ENCODE measurements at regions not wholly inside any gene's neighbourhood (a gene's known extent, or its start where the extent isn't known, plus 50 kb on each side); places are given as distances from the start of the nearest gene placed in this dataset.
A peak's percentile ranks its signal among the peaks of the same experiment; 100 is the strongest.

DNA sequence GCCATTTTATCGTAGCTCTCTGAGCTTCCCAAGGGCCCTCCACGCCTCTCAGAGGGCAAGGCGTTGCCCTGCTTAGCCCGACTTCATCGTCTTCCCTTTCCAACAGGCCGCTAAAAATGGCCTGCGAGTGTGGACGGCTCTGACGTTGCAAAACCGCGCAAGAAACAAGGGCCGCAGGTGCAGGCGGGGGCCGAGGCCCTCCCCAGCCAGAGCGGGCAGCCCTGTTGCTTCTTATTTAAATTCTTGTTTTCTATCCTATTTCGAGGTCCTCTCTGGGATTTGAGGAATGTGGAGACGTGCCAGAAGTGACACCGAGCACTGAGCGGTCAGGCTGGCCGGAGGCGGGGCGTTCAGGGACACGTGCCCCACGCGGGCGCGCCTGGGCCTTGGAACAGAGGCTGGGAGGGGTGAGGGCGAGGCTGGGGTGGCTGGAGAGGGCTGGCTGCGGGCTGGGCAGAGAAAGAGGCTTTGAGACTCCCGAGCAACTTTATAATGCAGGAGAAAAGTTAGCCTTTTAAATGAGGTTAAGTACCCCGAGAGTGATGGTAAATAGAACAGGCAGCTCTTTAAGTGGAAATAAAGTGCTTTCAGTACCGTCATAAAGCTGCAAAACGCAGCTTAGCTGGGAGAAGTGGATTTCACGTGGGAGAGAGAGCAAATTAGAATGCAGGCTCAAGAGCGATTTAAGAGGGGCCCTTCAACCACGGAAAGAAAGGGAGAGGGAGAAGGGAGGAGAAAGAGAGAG lies 243.6 kb downstream of the AUH start:
- Histone ChIP-seq H3K27ac (ENCODE audit: low read length) (no peak overlapping the region), H3K4me1 (ENCODE audit: control insufficient read depth, insufficient read depth, low read length) (peaks cover 13% of the 10 kb centered on the region), H3K4me3 (ENCODE audit: low read length) (peak overlapping the region; percentile 16), H3K9me3 (ENCODE audit: control insufficient read depth, insufficient read depth, low read length) (no peaks in the 10 kb centered on the region), H3K36me3 (ENCODE audit: control insufficient read depth, insufficient read depth, low read length) (no peaks in the 10 kb centered on the region), H3K27me3 (ENCODE audit: control insufficient read depth, insufficient read depth, low read length) (no peaks in the 10 kb centered on the region)
- Mint-ChIP-seq H3K9me3 (no peaks in the 10 kb centered on the region), H3K36me3 (no peaks in the 10 kb centered on the region), H3K27ac (peak overlapping the region in 1 of 2 donors; percentile 56), H3K27me3 (ENCODE audit: low read depth in 2 of 2) (peaks cover 9 to 10% of the 10 kb centered on the region in 2 donors), H3K4me3 (peak overlapping the region; percentile 75), H3K4me1 (peaks cover 14 to 16% of the 10 kb centered on the region in 2 donors)
- TF ChIP-seq, protein P1, sequence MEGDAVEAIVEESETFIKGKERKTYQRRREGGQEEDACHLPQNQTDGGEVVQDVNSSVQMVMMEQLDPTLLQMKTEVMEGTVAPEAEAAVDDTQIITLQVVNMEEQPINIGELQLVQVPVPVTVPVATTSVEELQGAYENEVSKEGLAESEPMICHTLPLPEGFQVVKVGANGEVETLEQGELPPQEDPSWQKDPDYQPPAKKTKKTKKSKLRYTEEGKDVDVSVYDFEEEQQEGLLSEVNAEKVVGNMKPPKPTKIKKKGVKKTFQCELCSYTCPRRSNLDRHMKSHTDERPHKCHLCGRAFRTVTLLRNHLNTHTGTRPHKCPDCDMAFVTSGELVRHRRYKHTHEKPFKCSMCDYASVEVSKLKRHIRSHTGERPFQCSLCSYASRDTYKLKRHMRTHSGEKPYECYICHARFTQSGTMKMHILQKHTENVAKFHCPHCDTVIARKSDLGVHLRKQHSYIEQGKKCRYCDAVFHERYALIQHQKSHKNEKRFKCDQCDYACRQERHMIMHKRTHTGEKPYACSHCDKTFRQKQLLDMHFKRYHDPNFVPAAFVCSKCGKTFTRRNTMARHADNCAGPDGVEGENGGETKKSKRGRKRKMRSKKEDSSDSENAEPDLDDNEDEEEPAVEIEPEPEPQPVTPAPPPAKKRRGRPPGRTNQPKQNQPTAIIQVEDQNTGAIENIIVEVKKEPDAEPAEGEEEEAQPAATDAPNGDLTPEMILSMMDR (IDR thresholded peaks at IDR 0.05) = no peak
- WGBS (ENCODE audit: insufficient coverage) = 28% methylated on average over 36 of the region's 36 CpGs
- DNase-seq (no peak), ATAC-seq (peak; percentile 57 to 68 (median 61))
- intact Hi-C loops (cut with micrococcal nuclease) = no loop called here

DNA sequence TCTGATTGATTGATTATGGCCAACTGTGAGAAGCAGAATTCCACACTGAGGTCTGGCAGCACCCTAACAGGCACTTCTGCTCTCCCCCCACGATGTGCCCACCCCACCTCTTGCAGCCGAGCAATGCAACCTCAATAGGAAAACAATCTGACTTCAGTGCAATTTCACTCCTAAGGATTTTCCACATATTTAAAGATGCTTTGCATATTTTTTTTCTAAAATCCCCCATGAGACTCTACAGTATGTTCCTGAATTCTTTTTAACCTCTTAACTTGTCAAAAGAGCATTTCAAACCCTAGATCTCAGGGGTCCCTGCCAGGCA lies 243.1 kb downstream of the AUH start:
- H3K27ac ChIP-seq (ENCODE audit: low read length) = no peak overlapping the region
- H3K36me3 Mint-ChIP-seq = no peaks in the 10 kb centered on the region
- H3K4me3 ChIP-seq (ENCODE audit: low read length) = no peak overlapping the region
- H3K4me3 Mint-ChIP-seq = peak overlapping the region; percentile 75
- peaks cover 10 to 16% of the 10 kb centered on the region in 2 donors for H3K4me1 Mint-ChIP-seq
- H3K27ac Mint-ChIP-seq = peak overlapping the region in 1 of 2 donors; percentile 56
- DNase-seq = no peak
- H3K27me3 Mint-ChIP-seq (ENCODE audit: low read depth in 2 of 2) = peaks cover 9 to 10% of the 10 kb centered on the region in 2 donors
- peaks cover 13% of the 10 kb centered on the region for H3K4me1 ChIP-seq (ENCODE audit: control insufficient read depth, insufficient read depth, low read length)
- H3K27me3 ChIP-seq (ENCODE audit: control insufficient read depth, insufficient read depth, low read length) = no peaks in the 10 kb centered on the region
- intact Hi-C loops (cut with micrococcal nuclease) = no loop called here
- 44% methylated on average over 2 of the region's 2 CpGs for WGBS (ENCODE audit: insufficient coverage)
- H3K36me3 ChIP-seq (ENCODE audit: control insufficient read depth, insufficient read depth, low read length) = no peaks in the 10 kb centered on the region
- H3K9me3 Mint-ChIP-seq = no peaks in the 10 kb centered on the region
- no peaks in the 10 kb centered on the region for H3K9me3 ChIP-seq (ENCODE audit: control insufficient read depth, insufficient read depth, low read length)
- TF ChIP-seq, protein P1 (IDR thresholded peaks at IDR 0.05) = no peak
- ATAC-seq = no peak

DNA sequence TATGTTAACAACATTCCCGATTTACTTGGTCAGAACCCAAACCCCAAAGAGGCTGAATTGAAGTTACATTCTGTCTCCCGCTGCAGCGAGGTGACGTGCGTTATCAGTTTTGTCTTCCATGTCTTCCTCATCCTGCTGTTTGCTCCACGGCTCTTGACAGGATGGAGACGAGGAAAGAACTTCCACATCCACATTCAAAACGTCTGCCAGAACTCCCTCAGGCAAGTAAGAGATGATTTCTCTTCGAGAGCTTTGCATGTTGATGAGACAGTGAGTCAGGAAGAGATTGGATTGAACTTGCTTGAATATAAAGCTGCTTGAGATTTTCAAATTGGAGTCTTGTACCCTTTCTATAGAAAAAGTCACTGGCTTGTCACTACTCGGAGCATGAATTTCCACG lies 242.6 kb downstream of the AUH start:
- no peak overlapping the region for H3K4me3 ChIP-seq (ENCODE audit: low read length)
- TF ChIP-seq, protein P1 (IDR thresholded peaks at IDR 0.05) = no peak
- H3K9me3 Mint-ChIP-seq = no peaks in the 10 kb centered on the region
- no peaks in the 10 kb centered on the region for H3K36me3 ChIP-seq (ENCODE audit: control insufficient read depth, insufficient read depth, low read length)
- no peaks in the 10 kb centered on the region for H3K27me3 ChIP-seq (ENCODE audit: control insufficient read depth, insufficient read depth, low read length)
- peaks cover 10 to 16% of the 10 kb centered on the region in 2 donors for H3K4me1 Mint-ChIP-seq
- 96% methylated on average over 10 of the region's 11 CpGs for WGBS (ENCODE audit: insufficient coverage)
- H3K36me3 Mint-ChIP-seq = no peaks in the 10 kb centered on the region
- no peak overlapping the region for H3K27ac ChIP-seq (ENCODE audit: low read length)
- no peaks in the 10 kb centered on the region for H3K9me3 ChIP-seq (ENCODE audit: control insufficient read depth, insufficient read depth, low read length)
- peaks cover 9 to 10% of the 10 kb centered on the region in 2 donors for H3K27me3 Mint-ChIP-seq (ENCODE audit: low read depth in 2 of 2)
- peaks cover 13% of the 10 kb centered on the region for H3K4me1 ChIP-seq (ENCODE audit: control insufficient read depth, insufficient read depth, low read length)
- intact Hi-C loops (cut with micrococcal nuclease) = no loop called here
- ATAC-seq (no peak), DNase-seq (no peak)
- H3K4me3 Mint-ChIP-seq = no peak overlapping the region
- H3K27ac Mint-ChIP-seq = no peak overlapping the region

DNA sequence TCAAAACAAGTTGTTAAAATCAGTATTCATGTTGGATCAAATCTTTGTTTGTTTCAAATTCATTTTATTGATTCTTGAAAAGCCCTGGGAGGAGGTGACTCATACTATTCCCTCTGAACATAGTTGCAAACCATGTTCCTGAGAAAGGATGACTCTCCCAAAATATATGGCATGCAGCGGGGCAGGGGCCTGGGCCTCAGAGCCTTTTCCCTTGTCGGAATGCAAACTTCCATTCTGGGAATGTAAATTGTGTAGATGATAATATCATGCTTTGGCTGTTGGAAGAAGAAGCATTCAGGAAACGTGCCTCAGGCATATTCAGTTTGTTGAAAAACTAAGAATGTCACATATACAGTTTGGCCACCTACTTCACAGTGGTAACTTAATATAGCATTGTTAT lies 242.0 kb downstream of the AUH start:
- DNase-seq (no peak), ATAC-seq (no peak)
- H3K4me1 Mint-ChIP-seq = peaks cover 10 to 16% of the 10 kb centered on the region in 2 donors
- H3K27ac ChIP-seq (ENCODE audit: low read length) = no peak overlapping the region
- no peaks in the 10 kb centered on the region for H3K36me3 ChIP-seq (ENCODE audit: control insufficient read depth, insufficient read depth, low read length)
- WGBS (ENCODE audit: insufficient coverage) = 100% methylated on average over 3 of the region's 3 CpGs
- H3K27me3 Mint-ChIP-seq (ENCODE audit: low read depth in 2 of 2) = peaks cover 9 to 10% of the 10 kb centered on the region in 2 donors
- peaks cover 13% of the 10 kb centered on the region for H3K4me1 ChIP-seq (ENCODE audit: control insufficient read depth, insufficient read depth, low read length)
- no peaks in the 10 kb centered on the region for H3K36me3 Mint-ChIP-seq
- no peaks in the 10 kb centered on the region for H3K27me3 ChIP-seq (ENCODE audit: control insufficient read depth, insufficient read depth, low read length)
- H3K9me3 Mint-ChIP-seq = peaks cover 0 to 3% of the 10 kb centered on the region in 2 donors
- no peak overlapping the region for H3K4me3 ChIP-seq (ENCODE audit: low read length)
- H3K9me3 ChIP-seq (ENCODE audit: control insufficient read depth, insufficient read depth, low read length) = no peaks in the 10 kb centered on the region
- TF ChIP-seq, protein P1 (IDR thresholded peaks at IDR 0.05) = no peak
- H3K27ac Mint-ChIP-seq = no peak overlapping the region
- intact Hi-C loops (cut with micrococcal nuclease) = no loop called here
- H3K4me3 Mint-ChIP-seq = no peak overlapping the region
